ENCODE measurements at regions not wholly inside any gene's neighbourhood (a gene's known extent, or its start where the extent isn't known, plus 50 kb on each side); places are given as distances from the start of the nearest gene placed in this dataset.

DNA sequence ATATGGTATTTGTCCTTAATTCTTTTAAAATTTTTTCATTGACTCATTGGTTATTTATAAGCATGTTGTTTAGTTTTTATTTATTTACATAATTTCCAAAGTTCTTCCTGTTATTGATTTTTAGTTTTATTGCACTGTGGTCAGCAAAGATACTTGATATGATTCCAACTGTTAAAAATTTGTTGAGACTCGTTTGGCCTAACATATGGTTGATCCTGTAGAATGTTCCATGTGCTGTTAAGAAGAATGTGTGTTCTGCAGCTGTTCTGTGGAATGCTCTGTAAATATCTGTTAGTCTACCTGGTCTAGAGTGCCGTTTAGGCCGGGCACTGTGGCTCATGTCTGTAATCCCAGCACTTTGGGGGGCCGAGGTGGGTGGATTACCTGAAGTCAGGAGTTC is 197.7 kb downstream of the CD109 start:
- H3K27me3 ChIP-seq (ENCODE audit: control insufficient read depth, insufficient read depth, low read length) = no peaks in the 10 kb centered on the region
- H3K9me3 Mint-ChIP-seq = peaks cover 0 to 5% (median 0%) of the 10 kb centered on the region in 7 donors
- no peak for ATAC-seq (ENCODE audit: low read depth in 2 of 2)
- no peaks in the 10 kb centered on the region for H3K4me1 ChIP-seq (ENCODE audit: control insufficient read depth, insufficient read depth, low read length, poor library complexity, severe bottlenecking)
- H3K36me3 Mint-ChIP-seq = no peaks in the 10 kb centered on the region
- no peaks in the 10 kb centered on the region for H3K36me3 ChIP-seq (ENCODE audit: control insufficient read depth, insufficient read depth, low read length)
- H3K27me3 Mint-ChIP-seq = no peaks in the 10 kb centered on the region
- no peak overlapping the region for H3K27ac ChIP-seq (ENCODE audit: insufficient read depth, low read length, poor library complexity, severe bottlenecking)
- H3K9me3 ChIP-seq (ENCODE audit: control insufficient read depth in 2 of 2, low read length in 2 of 2) = no peaks in the 10 kb centered on the region
- H3K27ac Mint-ChIP-seq = no peak overlapping the region
- H3K4me1 Mint-ChIP-seq = no peaks in the 10 kb centered on the region
- DNase-seq = no peak
- no peak overlapping the region for H3K4me3 ChIP-seq (ENCODE audit: low read depth, low read length)
- H3K4me3 Mint-ChIP-seq = no peak overlapping the region

DNA sequence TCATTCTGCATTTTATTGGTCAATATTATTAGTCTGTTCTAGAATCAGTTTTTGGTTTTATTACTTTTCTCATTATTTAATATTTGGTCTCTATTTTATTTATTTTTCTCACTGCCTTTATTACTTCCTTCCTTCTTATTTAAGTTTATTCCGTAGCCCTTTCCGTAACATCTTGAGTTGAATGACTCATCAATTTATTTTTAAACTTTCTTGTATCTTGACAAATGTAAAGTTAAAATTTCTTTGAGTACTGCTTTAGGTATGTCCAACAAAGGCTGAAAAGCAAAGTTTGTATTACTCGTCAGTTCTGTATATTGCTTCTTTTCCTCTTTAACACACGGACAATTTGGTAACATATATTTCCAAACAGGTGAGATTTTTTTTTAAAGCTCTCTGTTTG is 192.0 kb downstream of the CD109 start:
- no peak overlapping the region for H3K4me3 ChIP-seq (ENCODE audit: low read depth, low read length)
- no peaks in the 10 kb centered on the region for H3K36me3 ChIP-seq (ENCODE audit: control insufficient read depth, insufficient read depth, low read length)
- peaks cover 0 to 5% (median 0%) of the 10 kb centered on the region in 7 donors for H3K9me3 Mint-ChIP-seq
- ATAC-seq (ENCODE audit: low read depth in 2 of 2) (no peak), DNase-seq (no peak)
- peaks cover 0 to 10% (median 2%) of the 10 kb centered on the region in 4 donors for H3K4me1 Mint-ChIP-seq
- no peak overlapping the region for H3K4me3 Mint-ChIP-seq
- no peak overlapping the region for H3K27ac Mint-ChIP-seq
- H3K27me3 Mint-ChIP-seq = no peaks in the 10 kb centered on the region
- H3K4me1 ChIP-seq (ENCODE audit: control insufficient read depth, insufficient read depth, low read length, poor library complexity, severe bottlenecking) = no peaks in the 10 kb centered on the region
- no peaks in the 10 kb centered on the region for H3K27me3 ChIP-seq (ENCODE audit: control insufficient read depth, insufficient read depth, low read length)
- H3K36me3 Mint-ChIP-seq = no peaks in the 10 kb centered on the region
- H3K27ac ChIP-seq (ENCODE audit: insufficient read depth, low read length, poor library complexity, severe bottlenecking) = no peak overlapping the region
- no peaks in the 10 kb centered on the region for H3K9me3 ChIP-seq (ENCODE audit: control insufficient read depth in 2 of 2, low read length in 2 of 2)

DNA sequence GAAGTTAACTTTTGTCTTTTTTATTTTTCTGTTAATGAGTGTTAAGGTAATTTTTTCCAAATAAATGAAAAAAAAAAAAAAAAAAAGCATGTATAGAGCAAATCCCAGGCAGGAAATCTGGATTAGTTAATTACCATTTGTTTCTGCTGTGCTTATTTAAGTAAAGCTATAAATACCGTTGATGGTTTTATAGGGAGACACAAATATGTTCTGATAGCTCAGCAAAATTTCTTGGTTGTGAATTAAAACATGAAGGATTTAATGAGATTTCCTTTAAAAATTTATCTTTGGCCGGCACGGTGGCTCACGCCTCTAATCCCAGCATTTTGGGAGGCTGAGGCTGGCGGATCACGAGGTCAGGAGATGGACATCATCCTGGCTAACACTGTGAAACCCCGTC is 189.4 kb downstream of the CD109 start:
- Mint-ChIP-seq H3K9me3 (peaks cover 0 to 4% (median 0%) of the 10 kb centered on the region in 7 donors), H3K4me3 (no peak overlapping the region), H3K27me3 (no peaks in the 10 kb centered on the region), H3K27ac (no peak overlapping the region), H3K4me1 (peaks cover 0 to 10% (median 2%) of the 10 kb centered on the region in 4 donors), H3K36me3 (no peaks in the 10 kb centered on the region)
- Histone ChIP-seq H3K4me1 (ENCODE audit: control insufficient read depth, insufficient read depth, low read length, poor library complexity, severe bottlenecking) (no peaks in the 10 kb centered on the region), H3K36me3 (ENCODE audit: control insufficient read depth, insufficient read depth, low read length) (no peaks in the 10 kb centered on the region), H3K27me3 (ENCODE audit: control insufficient read depth, insufficient read depth, low read length) (no peaks in the 10 kb centered on the region), H3K4me3 (ENCODE audit: low read depth, low read length) (no peak overlapping the region), H3K9me3 (ENCODE audit: control insufficient read depth in 2 of 2, low read length in 2 of 2) (no peaks in the 10 kb centered on the region), H3K27ac (ENCODE audit: insufficient read depth, low read length, poor library complexity, severe bottlenecking) (no peak overlapping the region)
- no peak for ATAC-seq (ENCODE audit: low read depth in 2 of 2)
- no peak for DNase-seq

DNA sequence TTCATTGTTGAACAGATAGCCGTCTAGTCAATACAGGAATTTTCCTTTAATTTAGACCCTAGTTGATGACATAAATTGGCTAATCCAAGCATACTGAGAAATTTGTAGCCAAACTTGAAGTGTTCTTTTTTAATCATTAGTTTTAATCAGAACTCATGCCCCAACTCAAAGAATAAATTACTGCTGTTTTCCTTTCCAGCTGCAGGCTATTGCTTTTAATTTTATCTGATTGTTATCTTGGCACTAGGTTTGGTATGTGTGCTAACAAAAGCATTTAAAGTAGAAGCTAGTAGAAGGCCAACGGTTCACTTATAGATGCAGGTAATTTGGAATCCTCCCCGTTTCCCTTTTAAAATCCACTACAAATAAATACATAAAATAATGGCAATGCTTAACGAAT is 188.5 kb downstream of the CD109 start:
- H3K36me3 ChIP-seq (ENCODE audit: control insufficient read depth, insufficient read depth, low read length) = no peaks in the 10 kb centered on the region
- no peaks in the 10 kb centered on the region for H3K9me3 ChIP-seq (ENCODE audit: control insufficient read depth in 2 of 2, low read length in 2 of 2)
- no peaks in the 10 kb centered on the region for H3K36me3 Mint-ChIP-seq
- H3K27me3 Mint-ChIP-seq = no peaks in the 10 kb centered on the region
- no peaks in the 10 kb centered on the region for H3K27me3 ChIP-seq (ENCODE audit: control insufficient read depth, insufficient read depth, low read length)
- H3K4me1 ChIP-seq (ENCODE audit: control insufficient read depth, insufficient read depth, low read length, poor library complexity, severe bottlenecking) = no peaks in the 10 kb centered on the region
- no peak overlapping the region for H3K27ac Mint-ChIP-seq
- no peak overlapping the region for H3K27ac ChIP-seq (ENCODE audit: insufficient read depth, low read length, poor library complexity, severe bottlenecking)
- DNase-seq (no peak), ATAC-seq (ENCODE audit: low read depth in 2 of 2) (no peak)
- H3K4me3 Mint-ChIP-seq = no peak overlapping the region
- H3K4me1 Mint-ChIP-seq = peaks cover 0 to 10% (median 2%) of the 10 kb centered on the region in 4 donors
- H3K9me3 Mint-ChIP-seq = peaks cover 0 to 4% (median 0%) of the 10 kb centered on the region in 7 donors
- H3K4me3 ChIP-seq (ENCODE audit: low read depth, low read length) = no peak overlapping the region

DNA sequence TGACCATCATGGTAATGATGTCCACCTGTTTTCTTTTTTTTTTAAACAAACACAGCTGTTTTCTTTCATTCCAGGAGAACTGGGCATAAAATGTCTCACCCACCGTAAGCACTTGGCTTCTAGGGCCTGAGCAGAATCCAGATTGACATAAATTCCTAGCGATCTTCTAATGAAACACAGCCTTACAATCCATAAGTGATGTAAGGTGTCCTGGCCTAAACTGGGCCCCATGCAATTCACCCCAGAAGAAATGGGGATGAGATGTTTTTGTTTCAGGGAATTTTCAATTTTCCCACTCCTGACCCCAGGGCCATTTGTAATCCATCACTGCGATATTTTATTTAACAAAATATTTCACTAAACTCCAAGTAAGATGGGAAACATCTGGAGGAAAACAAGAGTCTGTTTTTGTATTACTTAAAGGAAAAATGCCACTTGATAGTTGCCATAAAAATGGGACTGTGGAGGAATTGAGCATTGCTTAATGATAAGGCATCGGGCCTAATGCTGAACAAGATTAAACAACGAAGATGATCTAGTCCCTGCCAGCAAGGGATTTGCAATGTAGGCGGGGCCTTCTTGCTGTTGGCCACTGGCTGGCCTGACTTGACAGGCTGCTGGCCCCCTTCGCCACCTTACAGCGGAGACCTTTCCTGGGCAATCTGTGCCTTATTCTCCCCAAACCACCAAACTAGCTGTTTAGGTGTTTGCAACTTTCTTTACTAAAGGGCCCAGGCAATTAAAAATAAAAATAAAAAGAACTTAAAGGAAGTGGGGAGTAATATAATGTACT is 183.7 kb downstream of the CD109 start:
- H3K27me3 Mint-ChIP-seq = peaks cover under 1% of the 10 kb centered on the region
- ATAC-seq (ENCODE audit: low read depth in 2 of 2) (no peak), DNase-seq (no peak)
- Histone ChIP-seq H3K36me3 (ENCODE audit: control insufficient read depth, insufficient read depth, low read length) (no peaks in the 10 kb centered on the region), H3K4me3 (ENCODE audit: low read depth, low read length) (no peak overlapping the region), H3K9me3 (ENCODE audit: control insufficient read depth in 2 of 2, low read length in 2 of 2) (no peaks in the 10 kb centered on the region), H3K27me3 (ENCODE audit: control insufficient read depth, insufficient read depth, low read length) (no peaks in the 10 kb centered on the region), H3K27ac (ENCODE audit: insufficient read depth, low read length, poor library complexity, severe bottlenecking) (no peak overlapping the region), H3K4me1 (ENCODE audit: control insufficient read depth, insufficient read depth, low read length, poor library complexity, severe bottlenecking) (no peaks in the 10 kb centered on the region)
- no peaks in the 10 kb centered on the region for H3K36me3 Mint-ChIP-seq
- no peak overlapping the region for H3K4me3 Mint-ChIP-seq
- peaks cover 0 to 3% (median 2%) of the 10 kb centered on the region in 7 donors for H3K9me3 Mint-ChIP-seq
- peaks cover 0 to under 1% (median 0%) of the 10 kb centered on the region in 4 donors for H3K4me1 Mint-ChIP-seq
- no peak overlapping the region for H3K27ac Mint-ChIP-seq

DNA sequence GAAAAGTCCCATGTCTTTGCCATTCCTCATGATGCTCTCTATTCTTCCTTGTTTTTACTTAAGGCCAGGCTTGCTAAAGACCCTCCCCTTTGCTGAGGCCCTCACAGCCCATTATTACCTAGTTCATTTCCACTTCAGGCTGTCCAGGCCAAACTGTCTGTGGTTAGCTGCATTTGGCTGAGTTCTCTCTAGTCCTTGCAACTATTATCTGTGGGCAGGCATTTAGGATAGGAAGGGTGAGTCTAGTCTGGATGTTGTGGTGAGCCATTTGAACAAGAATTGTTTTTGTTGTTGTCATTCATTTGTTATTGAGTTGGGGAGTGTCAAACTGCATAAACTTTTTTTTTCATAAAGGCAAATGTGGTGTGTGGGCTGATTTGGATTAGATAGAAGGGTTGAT is 182.4 kb downstream of the CD109 start:
- no peak overlapping the region for H3K4me3 Mint-ChIP-seq
- peaks cover 4% of the 10 kb centered on the region for H3K27me3 Mint-ChIP-seq
- peaks cover 0 to 5% (median 2%) of the 10 kb centered on the region in 7 donors for H3K9me3 Mint-ChIP-seq

More for the DNA sequence above, 182.4 kb downstream of the CD109 start:
- Mint-ChIP-seq H3K36me3 (no peaks in the 10 kb centered on the region), H3K27ac (no peak overlapping the region), H3K4me1 (peaks cover 0 to 7% (median 0%) of the 10 kb centered on the region in 4 donors)
- Histone ChIP-seq H3K9me3 (ENCODE audit: control insufficient read depth in 2 of 2, low read length in 2 of 2) (no peaks in the 10 kb centered on the region), H3K27ac (ENCODE audit: insufficient read depth, low read length, poor library complexity, severe bottlenecking) (no peak overlapping the region), H3K4me1 (ENCODE audit: control insufficient read depth, insufficient read depth, low read length, poor library complexity, severe bottlenecking) (no peaks in the 10 kb centered on the region), H3K4me3 (ENCODE audit: low read depth, low read length) (no peak overlapping the region), H3K27me3 (ENCODE audit: control insufficient read depth, insufficient read depth, low read length) (no peaks in the 10 kb centered on the region), H3K36me3 (ENCODE audit: control insufficient read depth, insufficient read depth, low read length) (no peaks in the 10 kb centered on the region)
- DNase-seq = no peak
- ATAC-seq (ENCODE audit: low read depth in 2 of 2) = no peak

Measured in CD4-positive, CD25-positive, alpha-beta regulatory T cell (primary cell).